H1 (cell line): ENCODE measurements at regions not wholly inside any gene's neighbourhood (a gene's known extent, or its start where the extent isn't known, plus 50 kb on each side); places are given as distances from the start of the nearest gene placed in this dataset.

ENCODE experiments used
- BRCA1 ChIP-seq: IDR thresholded peaks from 2 replicates; pipeline ENCODE4 v1.6.1; 2012; ENCODE audit warnings: low read depth, low read length, improper control_type of control experiment
- CHD2 ChIP-seq: IDR thresholded peaks from 2 replicates; pipeline ENCODE4 v1.6.1; 2012; ENCODE audit warnings: low read length, improper control_type of control experiment
- CHD7 ChIP-seq: fragments of 300-600 bp; sonication (generic); IDR thresholded peaks from 2 replicates; pipeline ENCODE4 v1.7.1; 2012; ENCODE audit warnings: low read length, moderate library complexity, mild to moderate bottlenecking, inconsistent platforms; ENCODE audit not compliant: insufficient replicate concordance
- CTBP2 ChIP-seq: IDR thresholded peaks from 2 replicates; pipeline ENCODE4 v1.7.0; 2011; ENCODE audit warnings: borderline replicate concordance, mild to moderate bottlenecking, moderate library complexity, mixed read lengths, low read length; ENCODE audit not compliant: insufficient read depth, insufficient read length
- KDM5A ChIP-seq: fragments of 200-600 bp; IDR thresholded peaks from 2 replicates; pipeline ENCODE4 v1.7.1; 2012; ENCODE audit warnings: mild to moderate bottlenecking, low read length, inconsistent platforms, mixed read lengths
- PHF8 ChIP-seq: fragments of 200-600 bp; sonication (generic); conservative IDR thresholded peaks from 2 replicates; pipeline ENCODE4 v1.7.1; 2012; ENCODE audit warnings: low read depth, mild to moderate bottlenecking, inconsistent platforms, low read length, moderate library complexity
- SIRT6 ChIP-seq: IDR thresholded peaks from one replicate; pipeline ENCODE4 v1.7.1; 2012; ENCODE audit warnings: low read length, inconsistent platforms

- no peak for TF ChIP-seq CHD7
- TF ChIP-seq BRCA1 = no peak
- TF ChIP-seq CTBP2 = no peak
- no peak for TF ChIP-seq SIRT6
- no peak for TF ChIP-seq PHF8
- TF ChIP-seq CHD2 = no peak
- TF ChIP-seq KDM5A = no peak
- TF ChIP-seq, all 59 proteins: peak for 0
Observed at GRCh38 chr18:71743634-71744033, 800.5 kb downstream of the CBLN2 start (continued).
